PC-3 (cell line): ENCODE measurements at regions not wholly inside any gene's neighbourhood (a gene's known extent, or its start where the extent isn't known, plus 50 kb on each side); places are given as distances from the start of the nearest gene placed in this dataset.
"Not testable (repeated sequence)": the region's sequence is repeated elsewhere in the genome, so short reads cannot be mapped to it uniquely, and the experiment has no call there.

Experiments used
- ATAC-seq: fragments of 200-7000 bp; cut with Tn5 transposase; 2 replicates; pipeline ENCODE4 v1.9.1; 2020; ENCODE audit warnings: mild to moderate bottlenecking, moderate library complexity
- BruUV-seq: library from RNA; stranded (reverse); fragments of 400-500 nt; replicated peaks from 2 replicates; lab custom pipeline; 2021; lab: Mats Ljungman, UMichigan
- CTCF ChIA-PET: fragments of 300-600 bp; sonication (Branson Sonifier 250); formaldehyde crosslinking; loops from one replicate; lab custom pipeline; 2022; ENCODE audit warnings: antibody characterized with exemption; lab: Charles Lee
- POLR2A ChIA-PET: fragments of 300-600 bp; sonication (Branson Sonifier 250); formaldehyde crosslinking; loops from one replicate; lab custom pipeline; 2022; ENCODE audit warnings: antibody characterized with exemption; ENCODE audit not compliant: unreplicated experiment; lab: Charles Lee
- DNase-seq: peaks from one replicate; pipeline ENCODE4 v3.0.0-alpha.2; 2015
- H2AFZ ChIP-seq: fragments of 300-600 bp; sonication (generic); 2 replicates; pipeline ENCODE4 v1.6.0; 2016; ENCODE audit warnings: antibody characterized with exemption, low read length
- H3F3A ChIP-seq: fragments of 300-600 bp; sonication (generic); one replicate; pipeline ENCODE4 v1.6.0; 2017; ENCODE audit warnings: antibody characterized with exemption, low read length, control low read depth, mild to moderate bottlenecking; ENCODE audit not compliant: unreplicated experiment
- H3K27ac ChIP-seq: fragments of 300-600 bp; sonication (generic); 2 replicates; pipeline ENCODE4 v1.5.1; 2016; ENCODE audit warnings: mild to moderate bottlenecking, low read length
- H3K27me3 ChIP-seq: fragments of 300-600 bp; sonication (generic); 2 replicates; pipeline ENCODE4 v1.6.1; 2016; ENCODE audit warnings: low read length, mixed read lengths
- H3K36me3 ChIP-seq: fragments of 300-600 bp; sonication (generic); 2 replicates; pipeline ENCODE4 v1.6.1; 2016; ENCODE audit warnings: low read depth, mixed run types, low read length, mixed read lengths
- H3K4me1 ChIP-seq: fragments of 300-600 bp; sonication (generic); 2 replicates; pipeline ENCODE4 v1.5.1; 2016; ENCODE audit warnings: low read length; ENCODE audit not compliant: insufficient read depth
- H3K4me2 ChIP-seq: fragments of 300-600 bp; sonication (generic); 2 replicates; pipeline ENCODE4 v1.6.0; 2016; ENCODE audit warnings: low read length
- H3K4me3 ChIP-seq: fragments of 300-600 bp; sonication (generic); 2 replicates; pipeline ENCODE4 v1.5.1; 2016; ENCODE audit warnings: mild to moderate bottlenecking, low read length, mixed read lengths
- H3K79me2 ChIP-seq: fragments of 300-600 bp; sonication (generic); 2 replicates; pipeline ENCODE4 v1.6.1; 2017; ENCODE audit warnings: low read length, mixed read lengths
- H3K9ac ChIP-seq: fragments of 300-600 bp; sonication (generic); 2 replicates; pipeline ENCODE4 v1.6.0; 2016; ENCODE audit warnings: mild to moderate bottlenecking, low read length
- H3K9me2 ChIP-seq: fragments of 300-600 bp; sonication (generic); replicated peaks from 2 replicates; pipeline ENCODE4 v1.6.1; 2016; ENCODE audit warnings: mixed run types, low read length, mixed read lengths
- H3K9me3 ChIP-seq: fragments of 300-600 bp; sonication (generic); 2 replicates; pipeline ENCODE4 v1.6.1; 2016; ENCODE audit warnings: low read length, mixed read lengths
- H4K20me1 ChIP-seq: fragments of 300-600 bp; sonication (generic); 2 replicates; pipeline ENCODE4 v1.6.1; 2016; ENCODE audit warnings: low read length, mixed read lengths
- CTCF ChIP-seq: fragments of 300-600 bp; sonication (generic); conservative IDR thresholded peaks from 2 replicates; pipeline ENCODE4 v1.5.1; 2017; ENCODE audit warnings: antibody characterized with exemption, low read depth, mild to moderate bottlenecking, low read length
- EZH2 ChIP-seq: fragments of 300-600 bp; sonication (generic); IDR thresholded peaks from one replicate; pipeline ENCODE4 v1.6.1; 2017; ENCODE audit warnings: antibody characterized with exemption, mild to moderate bottlenecking, low read length; ENCODE audit not compliant: unreplicated experiment
- EZH2phosphoT487 ChIP-seq: fragments of 300-600 bp; sonication (generic); IDR thresholded peaks from 2 replicates; pipeline ENCODE4 v1.6.1; 2018; ENCODE audit warnings: mild to moderate bottlenecking, antibody characterized with exemption, low read length, borderline replicate concordance
- intact Hi-C: fragments of 100-400 bp; cut with micrococcal nuclease; formaldehyde crosslinking; loops from 2 replicates; pipeline ENCODE4 v1.9.0; 2023

DNA sequence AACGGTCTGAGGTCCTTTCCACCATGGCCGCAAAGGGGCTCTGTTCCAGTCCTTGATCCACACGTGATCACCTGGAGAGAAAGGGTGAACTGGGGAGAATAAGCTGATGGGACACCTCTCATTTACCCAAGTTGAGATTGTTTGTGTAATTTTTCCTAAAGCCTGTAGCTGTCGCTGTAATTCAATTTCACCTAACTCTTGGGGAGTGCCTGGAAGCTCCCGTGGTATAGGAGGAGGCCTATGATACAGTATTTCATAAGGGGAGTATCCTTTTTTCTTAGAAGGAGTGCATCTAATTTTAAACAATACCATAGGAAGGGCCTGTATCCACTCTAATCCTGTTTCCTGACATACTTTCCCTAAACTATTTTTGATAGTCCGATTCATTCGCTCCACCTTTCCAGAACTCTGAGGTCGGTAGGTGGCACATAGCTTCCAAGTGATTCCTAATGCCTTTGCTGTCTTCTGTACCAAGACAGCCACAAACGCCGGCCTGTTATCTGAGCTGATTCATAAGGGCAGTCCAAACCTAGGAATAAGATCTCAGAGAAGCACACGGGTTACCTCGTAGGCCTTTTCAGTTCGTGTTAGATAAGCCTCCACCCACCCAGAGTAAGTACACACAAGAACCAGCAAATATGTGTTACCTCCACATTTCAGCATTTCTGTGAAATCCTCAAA is 78.9 kb upstream of the VEPH1 start:
- BruUV-seq, H3K4me2 ChIP-seq, H3K9me2 ChIP-seq, H3F3A ChIP-seq, H3K27me3 ChIP-seq, H3K36me3 ChIP-seq, ATAC-seq, intact Hi-C loops, H3K4me1 ChIP-seq, H2AFZ ChIP-seq, H3K79me2 ChIP-seq, POLR2A ChIA-PET, H3K27ac ChIP-seq, H4K20me1 ChIP-seq, H3K9ac ChIP-seq, CTCF ChIA-PET, H3K4me3 ChIP-seq, H3K9me3 ChIP-seq: not testable (repeated sequence)
- peak; percentile 19 for DNase-seq
- TF ChIP-seq CTCF = peak; percentile 36; the same call in 1 of the 2 replicates

DNA sequence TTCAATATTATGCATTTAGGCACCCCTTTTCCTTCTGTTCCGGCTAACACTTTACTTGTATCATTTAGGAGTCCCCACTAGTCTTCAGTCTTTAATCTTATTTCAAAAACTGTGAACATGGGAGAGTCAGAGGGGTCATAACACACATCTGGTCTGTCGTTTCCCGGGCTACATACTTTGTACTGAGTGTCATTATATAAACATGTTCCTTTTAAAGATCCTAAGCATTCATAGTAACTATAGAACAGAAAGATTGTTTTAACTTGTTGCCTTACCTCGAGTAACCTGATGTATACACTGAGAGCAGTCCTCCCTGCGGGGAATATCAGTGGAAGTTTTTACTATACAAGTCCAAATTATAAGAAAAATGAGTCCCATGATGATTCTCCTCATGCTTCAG is 78.2 kb upstream of the VEPH1 start:
- H3K4me3 ChIP-seq = no peak overlapping the region
- no peak for TF ChIP-seq EZH2
- TF ChIP-seq CTCF = no peak
- no peak for TF ChIP-seq EZH2phosphoT487
- no peaks in the 10 kb centered on the region for H3K36me3 ChIP-seq
- H3K4me1 ChIP-seq = no peaks in the 10 kb centered on the region
- H3K27me3 ChIP-seq = no peaks in the 10 kb centered on the region
- no peaks in the 10 kb centered on the region for H4K20me1 ChIP-seq
- no peak overlapping the region for H2AFZ ChIP-seq
- H3K79me2 ChIP-seq = no peaks in the 10 kb centered on the region
- DNase-seq (no peak), ATAC-seq (no peak)
- intact Hi-C loops = no loop called here
- H3K9me3 ChIP-seq = no peaks in the 10 kb centered on the region
- ChIA-PET CTCF (no interaction called here), POLR2A (no interaction called here)
- no peak overlapping the region for H3K9ac ChIP-seq
- no peaks in the 10 kb centered on the region for H3F3A ChIP-seq
- no peak overlapping the region for H3K4me2 ChIP-seq
- no TSS peak for BruUV-seq
- no peaks in the 10 kb centered on the region for H3K9me2 ChIP-seq
- no peak overlapping the region for H3K27ac ChIP-seq

GRCh38 chr3:157578181-157578580 is 75.0 kb upstream of the VEPH1 start:
- POLR2A ChIA-PET = no interaction called here
- H3K9me2 ChIP-seq = 0 out of 2 replicates have a peak, but pooled peaks cover 2% of the 10 kb centered on the region
- H3K4me1 ChIP-seq = peaks cover 15% of the 10 kb centered on the region
- H4K20me1 ChIP-seq = no peaks in the 10 kb centered on the region
- DNase-seq (no peak), ATAC-seq (no peak)
- no peak overlapping the region for H3K27ac ChIP-seq
- no peak overlapping the region for H3K9ac ChIP-seq
- no peaks in the 10 kb centered on the region for H3K79me2 ChIP-seq
- no peak overlapping the region for H3K4me2 ChIP-seq
- H3K36me3 ChIP-seq = no peaks in the 10 kb centered on the region
- H3F3A ChIP-seq = no peaks in the 10 kb centered on the region
- CTCF ChIA-PET = no interaction called here
- no peak for TF ChIP-seq CTCF
- TF ChIP-seq EZH2phosphoT487 = no peak
- TF ChIP-seq EZH2 = no peak
- intact Hi-C loops = no loop called here
- H3K9me3 ChIP-seq = no peaks in the 10 kb centered on the region
- no peaks in the 10 kb centered on the region for H3K27me3 ChIP-seq
- H2AFZ ChIP-seq = no peak overlapping the region
- no TSS peak for BruUV-seq
- H3K4me3 ChIP-seq = no peak overlapping the region
